MM.1S (cell line): ENCODE measurements at regions not wholly inside any gene's neighbourhood (a gene's known extent, or its start where the extent isn't known, plus 50 kb on each side); places are given as distances from the start of the nearest gene placed in this dataset.

Experiments
- DNase-seq: peaks from one replicate; pipeline ENCODE4 v3.0.0-alpha.2; 2015
- H2AFZ ChIP-seq: fragments of 300-600 bp; sonication (generic); 2 replicates; pipeline ENCODE4 v1.6.0; 2016; ENCODE audit warnings: antibody characterized with exemption, low read length
- H3F3A ChIP-seq: fragments of 300-600 bp; sonication (generic); 2 replicates; pipeline ENCODE4 v1.6.1; 2016; ENCODE audit warnings: mild to moderate bottlenecking, antibody characterized with exemption, low read length, moderate library complexity, mixed read lengths; ENCODE audit not compliant: insufficient read depth
- H3K27ac ChIP-seq: fragments of 300-600 bp; sonication (generic); 2 replicates; pipeline ENCODE4 v1.5.1; 2016; ENCODE audit warnings: mild to moderate bottlenecking, low read length
- H3K27me3 ChIP-seq: fragments of 300-600 bp; sonication (generic); replicated peaks from 2 replicates; pipeline ENCODE4 v1.6.0; 2016; ENCODE audit warnings: low read length; ENCODE audit not compliant: insufficient read depth
- H3K36me3 ChIP-seq: fragments of 300-600 bp; sonication (generic); replicated peaks from 2 replicates; pipeline ENCODE4 v1.6.1; 2016; ENCODE audit warnings: mild to moderate bottlenecking, low read length, mixed read lengths; ENCODE audit not compliant: insufficient read depth
- H3K4me1 ChIP-seq: fragments of 300-600 bp; sonication (generic); 2 replicates; pipeline ENCODE4 v1.6.1; 2016; ENCODE audit warnings: low read length, mixed read lengths
- H3K4me2 ChIP-seq: fragments of 300-600 bp; sonication (generic); 2 replicates; pipeline ENCODE4 v1.6.0; 2016; ENCODE audit warnings: low read depth, low read length
- H3K4me3 ChIP-seq: fragments of 300-600 bp; sonication (generic); 2 replicates; pipeline ENCODE4 v1.5.1; 2016; ENCODE audit warnings: low read length, mixed read lengths
- H3K79me2 ChIP-seq: fragments of 300-600 bp; sonication (generic); 2 replicates; pipeline ENCODE4 v1.6.1; 2016; ENCODE audit warnings: mixed run types, low read length, mixed read lengths
- H3K9ac ChIP-seq: fragments of 300-600 bp; sonication (generic); 2 replicates; pipeline ENCODE4 v1.6.1; 2016; ENCODE audit warnings: low read length, mixed read lengths
- H3K9me2 ChIP-seq: fragments of 300-600 bp; sonication (generic); replicated peaks from 2 replicates; pipeline ENCODE4 v1.6.1; 2016; ENCODE audit warnings: mild to moderate bottlenecking, low read length, mixed read lengths; ENCODE audit not compliant: insufficient read depth
- H3K9me3 ChIP-seq: fragments of 300-600 bp; sonication (generic); replicated peaks from 2 replicates; pipeline ENCODE4 v1.6.1; 2016; ENCODE audit warnings: mild to moderate bottlenecking, low read length, mixed read lengths; ENCODE audit not compliant: insufficient read depth
- H4K20me1 ChIP-seq: fragments of 300-600 bp; sonication (generic); 2 replicates; pipeline ENCODE4 v1.6.1; 2016; ENCODE audit warnings: mild to moderate bottlenecking, low read length, moderate library complexity, mixed read lengths; ENCODE audit not compliant: insufficient read depth
- EZH2 ChIP-seq: fragments of 300-600 bp; sonication (generic); optimal IDR thresholded peaks from 2 replicates; pipeline ENCODE3; 2017; ENCODE audit warnings: low read depth, mild to moderate bottlenecking, antibody characterized with exemption, low read length, mixed read lengths
- EZH2phosphoT487 ChIP-seq: fragments of 300-600 bp; sonication (generic); IDR thresholded peaks from 2 replicates; pipeline ENCODE4 v1.6.1; 2018; ENCODE audit warnings: antibody characterized with exemption, low read length
- TF ChIP-seq, protein P1 (sequence below): fragments of 300-600 bp; sonication (generic); IDR thresholded peaks from 2 replicates; pipeline ENCODE4 v1.5.1; 2016; ENCODE audit warnings: antibody characterized with exemption, low read length, mixed read lengths

DNA sequence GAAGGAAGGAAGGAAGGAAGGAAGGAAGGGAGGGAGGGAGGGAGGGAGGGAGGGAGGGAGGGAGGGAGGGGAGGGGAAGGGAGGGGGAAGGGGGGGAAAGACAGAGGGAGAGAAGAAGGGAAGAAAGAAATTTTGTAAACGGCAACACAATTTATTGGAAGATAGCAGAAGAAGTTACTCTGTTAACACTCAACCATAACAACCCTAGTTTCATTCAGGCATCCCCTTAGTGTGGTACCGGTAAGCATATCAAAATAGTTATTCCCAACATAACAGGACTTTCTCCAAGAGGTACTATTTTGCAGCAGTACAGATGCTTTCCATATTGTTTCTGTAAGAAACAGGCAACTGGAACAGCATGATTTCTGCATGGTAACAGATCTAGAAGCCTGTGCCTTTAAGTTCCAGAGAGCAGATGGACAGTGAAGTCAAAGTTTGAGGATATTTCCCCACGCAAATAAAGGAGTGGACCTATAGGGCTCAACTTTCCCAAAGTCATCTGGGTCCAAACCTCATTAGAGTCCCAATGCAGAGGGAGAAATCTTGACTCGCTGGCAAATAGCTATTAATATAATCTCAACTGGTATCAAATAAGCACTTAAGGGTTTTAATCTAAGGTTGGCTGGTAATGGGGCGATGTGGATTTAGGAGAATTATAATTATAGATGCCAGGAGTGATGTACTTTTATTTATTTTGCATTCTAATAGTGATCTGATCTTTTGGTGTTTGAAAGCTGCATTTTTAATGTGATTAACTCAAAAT, 69.4 kb downstream of the TENT5A start:
- H3K9me2 ChIP-seq: no peaks in the 10 kb centered on the region
- no peak for DNase-seq
- TF ChIP-seq EZH2 (no peak), EZH2phosphoT487 (no peak)
- TF ChIP-seq, protein P1, sequence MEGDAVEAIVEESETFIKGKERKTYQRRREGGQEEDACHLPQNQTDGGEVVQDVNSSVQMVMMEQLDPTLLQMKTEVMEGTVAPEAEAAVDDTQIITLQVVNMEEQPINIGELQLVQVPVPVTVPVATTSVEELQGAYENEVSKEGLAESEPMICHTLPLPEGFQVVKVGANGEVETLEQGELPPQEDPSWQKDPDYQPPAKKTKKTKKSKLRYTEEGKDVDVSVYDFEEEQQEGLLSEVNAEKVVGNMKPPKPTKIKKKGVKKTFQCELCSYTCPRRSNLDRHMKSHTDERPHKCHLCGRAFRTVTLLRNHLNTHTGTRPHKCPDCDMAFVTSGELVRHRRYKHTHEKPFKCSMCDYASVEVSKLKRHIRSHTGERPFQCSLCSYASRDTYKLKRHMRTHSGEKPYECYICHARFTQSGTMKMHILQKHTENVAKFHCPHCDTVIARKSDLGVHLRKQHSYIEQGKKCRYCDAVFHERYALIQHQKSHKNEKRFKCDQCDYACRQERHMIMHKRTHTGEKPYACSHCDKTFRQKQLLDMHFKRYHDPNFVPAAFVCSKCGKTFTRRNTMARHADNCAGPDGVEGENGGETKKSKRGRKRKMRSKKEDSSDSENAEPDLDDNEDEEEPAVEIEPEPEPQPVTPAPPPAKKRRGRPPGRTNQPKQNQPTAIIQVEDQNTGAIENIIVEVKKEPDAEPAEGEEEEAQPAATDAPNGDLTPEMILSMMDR: no peak
- H2AFZ ChIP-seq: no peak overlapping the region
- H3K27ac ChIP-seq: no peak overlapping the region
- no peaks in the 10 kb centered on the region for H4K20me1 ChIP-seq
- no peak overlapping the region for H3K4me2 ChIP-seq
- no peak overlapping the region for H3K9ac ChIP-seq
- H3K36me3 ChIP-seq: no peaks in the 10 kb centered on the region
- no peaks in the 10 kb centered on the region for H3F3A ChIP-seq
- H3K4me1 ChIP-seq: no peaks in the 10 kb centered on the region
- no peaks in the 10 kb centered on the region for H3K79me2 ChIP-seq
- H3K27me3 ChIP-seq: no peaks in the 10 kb centered on the region
- no peaks in the 10 kb centered on the region for H3K9me3 ChIP-seq
- no peak overlapping the region for H3K4me3 ChIP-seq

DNA sequence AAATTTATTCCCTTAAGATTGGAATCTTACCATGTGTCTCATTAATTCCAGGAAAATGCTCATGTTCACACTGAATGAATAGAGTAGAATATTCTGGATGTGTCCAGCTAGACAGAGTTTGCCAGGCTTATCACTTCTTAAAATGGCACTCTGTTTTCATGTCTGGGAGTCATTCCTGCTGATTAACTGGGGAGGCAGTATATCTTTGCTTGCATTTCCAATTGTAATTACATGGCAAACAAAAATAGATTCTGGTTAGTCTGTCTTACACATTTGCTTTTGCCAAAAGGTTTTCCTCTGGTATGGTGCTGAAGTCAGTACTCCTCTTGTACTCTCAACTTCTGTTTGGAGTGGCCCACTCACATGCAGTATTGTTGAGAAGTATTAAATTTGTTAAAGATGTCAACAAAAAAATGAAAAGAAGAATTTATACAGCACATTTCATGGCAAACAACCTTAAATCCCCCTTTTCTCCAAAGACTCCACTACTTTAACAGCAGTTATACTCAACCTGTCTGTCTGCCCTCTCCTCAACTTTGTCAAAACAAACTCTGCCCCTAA, 70.2 kb downstream of the TENT5A start:
- Histone ChIP-seq H3K4me2 (no peak overlapping the region), H3K9me3 (no peaks in the 10 kb centered on the region), H3K4me1 (no peaks in the 10 kb centered on the region), H3K36me3 (no peaks in the 10 kb centered on the region), H3K27me3 (no peaks in the 10 kb centered on the region), H4K20me1 (no peaks in the 10 kb centered on the region), H3K79me2 (no peaks in the 10 kb centered on the region), H3F3A (no peaks in the 10 kb centered on the region), H2AFZ (no peak overlapping the region), H3K27ac (no peak overlapping the region), H3K9ac (no peak overlapping the region), H3K4me3 (no peak overlapping the region), H3K9me2 (no peaks in the 10 kb centered on the region)
- DNase-seq: no peak
- TF ChIP-seq, protein P1: no peak
- TF ChIP-seq EZH2phosphoT487 (no peak), EZH2 (no peak)

DNA sequence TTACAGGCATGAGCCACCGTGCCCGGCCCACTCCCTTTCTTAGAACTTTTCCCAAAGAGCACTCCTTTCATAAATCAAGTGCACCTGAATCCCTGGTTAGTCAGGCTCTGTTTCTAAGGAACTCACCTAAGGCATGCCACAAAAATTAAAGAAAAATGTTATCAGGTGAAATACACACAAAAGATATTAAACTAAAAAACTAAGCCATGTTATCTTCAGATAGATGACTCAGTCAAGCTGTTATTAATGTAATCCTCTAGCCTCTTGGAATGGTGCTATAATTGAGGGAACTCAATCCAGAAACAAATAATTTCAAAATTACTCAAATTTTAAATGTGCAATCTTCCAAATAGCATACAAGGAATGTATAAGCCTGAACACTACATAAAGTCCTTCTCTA, 83.0 kb downstream of the TENT5A start:
- H3K79me2 ChIP-seq: no peaks in the 10 kb centered on the region
- H3K36me3 ChIP-seq: no peaks in the 10 kb centered on the region
- H3K4me1 ChIP-seq: no peaks in the 10 kb centered on the region
- H3K4me3 ChIP-seq: no peak overlapping the region
- H3K9ac ChIP-seq: no peak overlapping the region
- H3K4me2 ChIP-seq: no peak overlapping the region
- DNase-seq: no peak
- no peak overlapping the region for H3K27ac ChIP-seq
- no peaks in the 10 kb centered on the region for H4K20me1 ChIP-seq
- no peak for TF ChIP-seq EZH2
- H3K9me3 ChIP-seq: no peaks in the 10 kb centered on the region
- no peaks in the 10 kb centered on the region for H3F3A ChIP-seq
- no peaks in the 10 kb centered on the region for H3K9me2 ChIP-seq
- H2AFZ ChIP-seq: no peak overlapping the region
- H3K27me3 ChIP-seq: no peaks in the 10 kb centered on the region

DNA sequence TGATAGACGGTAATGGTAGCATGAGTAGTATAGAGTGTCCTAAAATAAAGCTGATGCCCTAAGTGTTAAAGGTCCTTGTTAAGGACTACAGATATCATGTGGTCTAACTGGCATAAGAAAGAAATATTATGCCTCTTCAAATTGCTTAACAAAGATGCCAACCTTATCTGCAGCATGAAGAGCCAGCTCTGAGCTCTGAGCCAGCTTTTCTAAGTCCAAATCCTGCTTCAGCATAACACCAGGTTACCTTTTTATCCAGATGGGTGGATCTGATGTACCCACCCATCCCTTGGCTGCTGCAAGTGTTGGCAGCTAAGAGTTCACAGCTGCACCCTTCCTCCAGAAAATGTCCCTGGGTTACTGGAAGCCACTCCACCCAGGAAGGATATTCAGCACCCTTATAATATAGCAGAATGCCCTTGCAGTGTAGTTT, 83.8 kb downstream of the TENT5A start:
- no peak overlapping the region for H3K27ac ChIP-seq
- TF ChIP-seq, protein P1: no peak
- TF ChIP-seq EZH2 (no peak), EZH2phosphoT487 (no peak)
- no peak overlapping the region for H3K4me3 ChIP-seq
- no peaks in the 10 kb centered on the region for H3K9me3 ChIP-seq
- H4K20me1 ChIP-seq: no peaks in the 10 kb centered on the region
- no peak overlapping the region for H2AFZ ChIP-seq
- H3K9me2 ChIP-seq: no peaks in the 10 kb centered on the region
- no peaks in the 10 kb centered on the region for H3K27me3 ChIP-seq
- no peak for DNase-seq
- H3K4me2 ChIP-seq: no peak overlapping the region
- no peaks in the 10 kb centered on the region for H3K4me1 ChIP-seq
- H3K36me3 ChIP-seq: no peaks in the 10 kb centered on the region
- no peak overlapping the region for H3K9ac ChIP-seq
- no peaks in the 10 kb centered on the region for H3K79me2 ChIP-seq
- no peaks in the 10 kb centered on the region for H3F3A ChIP-seq
